SK-N-SH (cell line): ENCODE measurements at regions not wholly inside any gene's neighbourhood (a gene's known extent, or its start where the extent isn't known, plus 50 kb on each side); places are given as distances from the start of the nearest gene placed in this dataset.

ENCODE experiments used
- CTCF ChIA-PET: fragments of 300-600, 350-600 bp; formaldehyde crosslinking; extraction: SDS; loops from one replicate; lab custom pipeline; 2021; lab: Yijun Ruan, JAX
- POLR2A ChIA-PET: fragments of 350-600 bp; sonication (Branson Sonifier 250); formaldehyde crosslinking; extraction: SDS; loops from one replicate; lab custom pipeline; 2020; ENCODE audit warnings: antibody characterized with exemption, inconsistent platforms; lab: Yijun Ruan, JAX
- DNase-seq: peaks from one replicate; pipeline ENCODE4 v3.0.0; 2012
- H2AFZ ChIP-seq: fragments of 200-600 bp; sonication (generic); 2 replicates; pipeline ENCODE4 v1.8.1; 2016; ENCODE audit warnings: antibody characterized with exemption, mild to moderate bottlenecking, low read depth
- H3F3A ChIP-seq: fragments of 200-600 bp; sonication (generic); replicated peaks from 2 replicates; pipeline ENCODE3; 2016; ENCODE audit warnings: antibody characterized with exemption, mild to moderate bottlenecking; ENCODE audit not compliant: insufficient read depth
- H3K27ac ChIP-seq, 2 experiments: fragments of 200-500 bp in 1 of 2; fragments of 200-600 bp in 1 of 2; sonication (Bioruptor generic) in 1 of 2; sonication (generic), shearing (Covaris generic) in 1 of 2; 2 replicates each; pipeline versions ENCODE4 v1.5.1 to v1.6.1; 2014 to 2016; ENCODE audit warnings: low read depth in 2 of 2, inconsistent platforms in 1 of 2, low read length in 1 of 2, mild to moderate bottlenecking in 1 of 2, mixed read lengths in 1 of 2
- H3K27me3 ChIP-seq: fragments of 200-600 bp; sonication (generic), shearing (Covaris generic); 2 replicates; pipeline ENCODE4 v1.6.1; 2016; ENCODE audit warnings: mixed run types; ENCODE audit not compliant: insufficient read depth
- H3K36me3 ChIP-seq, 2 experiments: fragments of 200-500 bp in 1 of 2; fragments of 200-600 bp in 1 of 2; sonication (Bioruptor generic) in 1 of 2; sonication (generic) in 1 of 2; replicated peaks in 1 of 2; 2 replicates each; pipeline versions ENCODE3 to v1.5.1; 2014 to 2016; ENCODE audit warnings: low read length in 1 of 2, mild to moderate bottlenecking in 1 of 2; ENCODE audit not compliant: insufficient read depth in 2 of 2, control insufficient read depth in 1 of 2
- H3K4me1 ChIP-seq, 2 experiments: fragments of 200-500 bp in 1 of 2; fragments of 200-600 bp in 1 of 2; sonication (Bioruptor generic) in 1 of 2; sonication (generic), shearing (Covaris generic) in 1 of 2; 2 replicates each; pipeline versions ENCODE4 v1.5.1 to v1.6.1; 2014 to 2016; ENCODE audit warnings: low read depth in 1 of 2, low read length in 1 of 2, mixed run types in 1 of 2; ENCODE audit not compliant: insufficient read depth in 2 of 2, control insufficient read depth in 1 of 2
- H3K4me2 ChIP-seq: fragments of 200-600 bp; sonication (generic), shearing (Covaris generic); 2 replicates; pipeline ENCODE4 v1.6.1; 2017; ENCODE audit warnings: mixed run types
- H3K4me3 ChIP-seq, 2 experiments: fragments of 200-500 bp in 1 of 2; fragments of 200-600 bp in 1 of 2; sonication (Bioruptor generic) in 1 of 2; sonication (generic), shearing (Covaris generic) in 1 of 2; 2 replicates each; pipeline versions ENCODE4 v1.5.1 to v1.8.1; 2014 to 2016; ENCODE audit warnings: low read depth in 2 of 2, inconsistent platforms in 1 of 2, low read length in 1 of 2, mild to moderate bottlenecking in 1 of 2, mixed read lengths in 1 of 2, moderate library complexity in 1 of 2
- H3K79me2 ChIP-seq: fragments of 200-600 bp; sonication (generic); 2 replicates; pipeline ENCODE4 v1.8.1; 2017; ENCODE audit warnings: mild to moderate bottlenecking; ENCODE audit not compliant: insufficient read depth
- H3K9ac ChIP-seq: fragments of 200-600 bp; sonication (generic); 2 replicates; pipeline ENCODE4 v1.6.1; 2017; ENCODE audit warnings: mixed run types
- H3K9me2 ChIP-seq: fragments of 200-600 bp; sonication (generic); 2 replicates; pipeline ENCODE4 v1.6.1; 2017; ENCODE audit warnings: mixed run types
- H3K9me3 ChIP-seq: fragments of 200-600 bp; sonication (generic); 2 replicates; pipeline ENCODE4 v1.6.1; 2017; ENCODE audit warnings: mixed run types, mild to moderate bottlenecking, moderate library complexity
- H4K20me1 ChIP-seq: fragments of 200-600 bp; sonication (generic); 2 replicates; pipeline ENCODE4 v1.6.1; 2017; ENCODE audit warnings: mild to moderate bottlenecking, mixed run types; ENCODE audit not compliant: insufficient read depth
- WGBS: methylation state at CpG from one replicate; pipeline ENCODE4 v1.1.6; 2017; ENCODE audit warnings: low lambda C conversion rate; 5-methylcytosine and 5-hydroxymethylcytosine counted together
- TF ChIP-seq, protein P1 (sequence below): IDR thresholded peaks from 2 replicates; pipeline ENCODE4 v1.4.0; 2012; ENCODE audit warnings: low read depth

DNA sequence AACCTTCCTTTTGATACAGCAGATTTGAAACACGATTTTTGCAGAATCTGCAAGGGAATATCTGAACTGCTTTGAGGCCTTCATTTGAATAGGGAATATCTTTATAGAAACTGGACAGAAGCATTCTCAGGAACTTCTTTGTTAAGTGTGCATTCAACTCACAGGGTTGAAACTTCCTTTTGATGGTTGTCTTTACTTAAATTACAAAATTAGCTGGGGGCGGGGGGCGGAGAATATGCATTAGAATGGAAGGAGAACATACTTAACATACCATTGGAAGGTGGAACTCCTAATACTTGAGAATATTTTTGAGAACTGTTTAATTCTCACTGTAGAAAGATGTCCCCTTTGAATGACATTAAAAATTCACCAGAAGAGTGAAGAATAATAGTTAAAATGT lies 104.4 kb downstream of the TRIM51G start:
- Histone ChIP-seq H3F3A (no peaks in the 10 kb centered on the region), H3K36me3 (no peaks in the 10 kb centered on the region), H3K27me3 (no peaks in the 10 kb centered on the region), H2AFZ (no peak overlapping the region), H3K27ac (no peak overlapping the region), H3K4me1 (no peaks in the 10 kb centered on the region), H3K9me2 (no peaks in the 10 kb centered on the region), H3K9ac (no peak overlapping the region), H3K4me3 (no peak overlapping the region), H3K9me3 (no peaks in the 10 kb centered on the region), H4K20me1 (no peaks in the 10 kb centered on the region), H3K4me2 (no peak overlapping the region), H3K79me2 (no peaks in the 10 kb centered on the region)
- TF ChIP-seq, protein P1, sequence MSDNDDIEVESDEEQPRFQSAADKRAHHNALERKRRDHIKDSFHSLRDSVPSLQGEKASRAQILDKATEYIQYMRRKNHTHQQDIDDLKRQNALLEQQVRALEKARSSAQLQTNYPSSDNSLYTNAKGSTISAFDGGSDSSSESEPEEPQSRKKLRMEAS = no peak
- no peak for DNase-seq
- ChIA-PET CTCF (no interaction called here), POLR2A (no interaction called here)
- WGBS = 11% methylated on average over 3 of the region's 3 CpGs
